ENCODE measurements at regions not wholly inside any gene's neighbourhood (a gene's known extent, or its start where the extent isn't known, plus 50 kb on each side); places are given as distances from the start of the nearest gene placed in this dataset.

- ChIA-PET CTCF (interaction anchor here (0.6 kb wide), 1 partner anchor 134 kb away, joined by 3 read pairs; no protein-coding TSS in a partner anchor), POLR2A (no interaction called here)
- DNase-seq (ENCODE audit: low read depth), result no peak
- no peaks in the 10 kb centered on the region for H3K36me3 ChIP-seq (ENCODE audit: control insufficient read depth, insufficient read depth, low read length)
- peak overlapping the region; percentile 30 for H3K4me3 ChIP-seq (ENCODE audit: low read depth, low read length)
- 0 out of 2 replicates have a peak, but pooled peaks have one; percentile 4 for TF ChIP-seq CTCF (IDR thresholded peaks at IDR 0.05; ENCODE audit: insufficient read depth, low read depth, low read length)
- H3K27me3 ChIP-seq (ENCODE audit: control insufficient read depth, insufficient read depth, low read length), result no peaks in the 10 kb centered on the region
These were observed 145.1 kb upstream of the ZNF184 start for GRCh38 chr6:27617700-27618689.

GRCh38 chr6:27617046-27617687, 144.3 kb upstream of the ZNF184 start:
- TF ChIP-seq CTCF (IDR thresholded peaks at IDR 0.05; ENCODE audit: insufficient read depth, low read depth, low read length), result no peak
- H3K27me3 ChIP-seq (ENCODE audit: control insufficient read depth, insufficient read depth, low read length), result no peaks in the 10 kb centered on the region
- DNase-seq (ENCODE audit: low read depth), result no peak
- no peaks in the 10 kb centered on the region for H3K36me3 ChIP-seq (ENCODE audit: control insufficient read depth, insufficient read depth, low read length)
- ChIA-PET POLR2A (no interaction called here), CTCF (interaction anchor here (0.7 kb wide), 1 partner anchor 456 kb away, joined by 4 read pairs; no protein-coding TSS in a partner anchor)
- H3K4me3 ChIP-seq (ENCODE audit: low read depth, low read length), result peak overlapping the region; percentile 30

GRCh38 chr6:27616328-27617045, 143.6 kb upstream of the ZNF184 start:
- ChIA-PET POLR2A (no interaction called here), CTCF (interaction anchor here (0.7 kb wide), 1 partner anchor 455 kb away, joined by 4 read pairs; no protein-coding TSS in a partner anchor)
- Histone ChIP-seq H3K4me3 (ENCODE audit: low read depth, low read length) (peak overlapping the region; percentile 30), H3K36me3 (ENCODE audit: control insufficient read depth, insufficient read depth, low read length) (no peaks in the 10 kb centered on the region), H3K27me3 (ENCODE audit: control insufficient read depth, insufficient read depth, low read length) (no peaks in the 10 kb centered on the region)
- no peak for TF ChIP-seq CTCF (IDR thresholded peaks at IDR 0.05; ENCODE audit: insufficient read depth, low read depth, low read length)
- no peak for DNase-seq (ENCODE audit: low read depth)

- ChIA-PET CTCF (no interaction called here), POLR2A (interaction anchor here (0.6 kb wide), 1 partner anchor 1227 kb away, joined by 3 read pairs; no protein-coding TSS in a partner anchor)
- no peaks in the 10 kb centered on the region for H3K36me3 ChIP-seq (ENCODE audit: control insufficient read depth, insufficient read depth, low read length)
- H3K4me3 ChIP-seq (ENCODE audit: low read depth, low read length), result no peak overlapping the region
- DNase-seq (ENCODE audit: low read depth), result no peak
- no peaks in the 10 kb centered on the region for H3K27me3 ChIP-seq (ENCODE audit: control insufficient read depth, insufficient read depth, low read length)
- TF ChIP-seq CTCF (IDR thresholded peaks at IDR 0.05; ENCODE audit: insufficient read depth, low read depth, low read length), result no peak
These were observed 138.5 kb upstream of the ZNF184 start for GRCh38 chr6:27611451-27611850.
